ENCODE measurements at regions not wholly inside any gene's neighbourhood (a gene's known extent, or its start where the extent isn't known, plus 50 kb on each side); places are given as distances from the start of the nearest gene placed in this dataset.

- TF ChIP-seq POLR2A (IDR thresholded peaks at IDR 0.05) (no peak), POLR2AphosphoS5 (IDR thresholded peaks at IDR 0.05) (no peak), CTCF (IDR thresholded peaks at IDR 0.05) (no peak)
- peaks cover 0 to 5% of the 10 kb centered on the region in 2 donors for H3K27me3 ChIP-seq
- intact Hi-C loops (cut with DNase I; ENCODE audit: low total_unique reads) = no loop called here
- H3K27ac ChIP-seq = no peak overlapping the region
- no peaks in the 10 kb centered on the region for H3K9me3 ChIP-seq
- no peak overlapping the region for H3K4me3 ChIP-seq
- no peaks in the 10 kb centered on the region for H3K4me1 ChIP-seq
- H3K36me3 ChIP-seq = no peaks in the 10 kb centered on the region
- no peak for DNase-seq (ENCODE audit: low spot score in 2 of 2)
These were observed 231.4 kb downstream of the UQCRFS1 start for GRCh38 chr19:28981518-28981917.

DNA sequence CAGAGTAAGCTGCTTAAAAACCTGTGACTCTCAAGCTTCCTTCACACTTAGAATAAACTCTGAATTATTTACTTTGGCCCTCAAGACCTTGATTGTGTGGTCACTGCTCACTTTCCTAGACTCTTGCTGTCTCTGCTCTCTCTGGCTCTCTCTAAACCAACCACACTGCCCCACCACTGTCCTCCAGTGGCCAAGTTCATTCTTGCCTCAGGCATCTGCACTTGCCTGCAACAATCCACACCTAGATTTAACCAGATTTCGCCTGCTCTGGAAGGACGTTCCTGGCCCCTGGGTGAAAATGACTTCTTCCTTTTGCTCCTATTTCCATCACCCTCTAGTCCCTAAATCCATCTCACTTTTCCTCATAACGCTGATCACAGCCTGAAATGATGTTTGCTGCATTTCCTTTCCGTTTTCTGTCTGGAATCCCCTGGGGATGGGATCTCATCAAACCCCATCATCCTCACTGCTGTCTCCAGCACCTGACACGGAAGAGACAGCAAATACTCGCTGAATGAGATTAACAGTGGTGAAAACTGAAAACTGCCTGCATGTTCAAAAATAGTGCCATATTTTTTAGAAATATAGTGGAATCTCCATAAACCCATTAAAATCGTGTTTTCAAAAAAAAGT is 232.6 kb downstream of the UQCRFS1 start:
- no peak for DNase-seq (ENCODE audit: low spot score in 2 of 2)
- intact Hi-C loops (cut with DNase I; ENCODE audit: low total_unique reads) = no loop called here
- Histone ChIP-seq H3K27ac (no peak overlapping the region), H3K4me3 (no peak overlapping the region), H3K27me3 (no peaks in the 10 kb centered on the region), H3K4me1 (no peaks in the 10 kb centered on the region), H3K9me3 (no peaks in the 10 kb centered on the region), H3K36me3 (no peaks in the 10 kb centered on the region)
- TF ChIP-seq POLR2A (IDR thresholded peaks at IDR 0.05) (no peak), POLR2AphosphoS5 (IDR thresholded peaks at IDR 0.05) (no peak), CTCF (IDR thresholded peaks at IDR 0.05) (no peak)

GRCh38 chr19:28977826-28978225 is 235.1 kb downstream of the UQCRFS1 start:
- H3K36me3 ChIP-seq = no peaks in the 10 kb centered on the region
- intact Hi-C loops (cut with DNase I; ENCODE audit: low total_unique reads) = no loop called here
- TF ChIP-seq POLR2AphosphoS5 (IDR thresholded peaks at IDR 0.05) (no peak), POLR2A (IDR thresholded peaks at IDR 0.05) (no peak), CTCF (IDR thresholded peaks at IDR 0.05) (no peak)
- no peak overlapping the region for H3K4me3 ChIP-seq
- no peaks in the 10 kb centered on the region for H3K27me3 ChIP-seq
- no peak overlapping the region for H3K27ac ChIP-seq
- no peak for DNase-seq (ENCODE audit: low spot score in 2 of 2)
- H3K4me1 ChIP-seq = no peaks in the 10 kb centered on the region
- H3K9me3 ChIP-seq = no peaks in the 10 kb centered on the region

GRCh38 chr19:28972058-28972852 is 240.7 kb downstream of the UQCRFS1 start:
- Histone ChIP-seq H3K4me3 (no peak overlapping the region), H3K27me3 (no peaks in the 10 kb centered on the region), H3K4me1 (no peaks in the 10 kb centered on the region), H3K27ac (no peak overlapping the region), H3K36me3 (no peaks in the 10 kb centered on the region), H3K9me3 (no peaks in the 10 kb centered on the region)
- TF ChIP-seq CTCF (IDR thresholded peaks at IDR 0.05) (no peak), POLR2AphosphoS5 (IDR thresholded peaks at IDR 0.05) (no peak), POLR2A (IDR thresholded peaks at IDR 0.05) (no peak)
- intact Hi-C loops (cut with DNase I; ENCODE audit: low total_unique reads) = no loop called here
- DNase-seq (ENCODE audit: low spot score in 2 of 2) = no peak

DNA sequence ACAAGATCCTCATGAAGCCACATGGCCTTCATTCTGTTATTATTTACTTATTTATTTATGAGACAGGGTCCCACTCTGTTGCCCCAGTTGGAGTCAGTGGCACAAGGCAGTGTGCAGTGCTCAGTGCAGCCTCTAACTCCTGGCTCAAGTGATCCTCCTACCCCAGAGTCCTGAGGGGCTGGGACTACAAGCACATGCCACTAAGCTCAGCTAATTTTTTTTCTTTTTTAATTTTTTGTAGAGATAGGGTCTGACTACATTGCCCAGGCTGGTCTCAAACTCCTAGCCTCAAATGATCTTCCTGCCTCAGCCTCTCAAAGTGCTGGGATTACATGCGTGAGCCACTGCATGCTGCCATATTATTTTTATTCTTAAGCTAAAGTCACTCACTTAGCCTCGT is 241.4 kb downstream of the UQCRFS1 start:
- TF ChIP-seq POLR2A (IDR thresholded peaks at IDR 0.05) (no peak), POLR2AphosphoS5 (IDR thresholded peaks at IDR 0.05) (no peak), CTCF (IDR thresholded peaks at IDR 0.05) (no peak)
- H3K9me3 ChIP-seq = no peaks in the 10 kb centered on the region
- H3K27me3 ChIP-seq = no peaks in the 10 kb centered on the region
- H3K27ac ChIP-seq = no peak overlapping the region
- intact Hi-C loops (cut with DNase I; ENCODE audit: low total_unique reads) = no loop called here
- H3K4me1 ChIP-seq = no peaks in the 10 kb centered on the region
- no peak overlapping the region for H3K4me3 ChIP-seq
- H3K36me3 ChIP-seq = no peaks in the 10 kb centered on the region
- no peak for DNase-seq (ENCODE audit: low spot score in 2 of 2)
